GM12875 (cell line): ENCODE measurements at regions not wholly inside any gene's neighbourhood (a gene's known extent, or its start where the extent isn't known, plus 50 kb on each side); places are given as distances from the start of the nearest gene placed in this dataset.

ENCODE experiments used
- H3K4me3 ChIP-seq: one replicate; pipeline ENCODE4 v1.5.1; 2011; ENCODE audit warnings: low read depth, low read length, control low read depth
- CTCF ChIP-seq: IDR thresholded peaks from 2 replicates; pipeline ENCODE4 v1.5.1; 2011; ENCODE audit warnings: low read depth, mild to moderate bottlenecking, control low read depth, inconsistent platforms, low read length, moderate library complexity, borderline replicate concordance; ENCODE audit not compliant: insufficient read depth

- no peak overlapping the region for H3K4me3 ChIP-seq
- TF ChIP-seq CTCF = no peak
Observed at GRCh38 chr16:86823888-86824671, 245.7 kb downstream of the FOXL1 start.

- no peak for TF ChIP-seq CTCF
- no peak overlapping the region for H3K4me3 ChIP-seq
Observed at GRCh38 chr16:86824751-86825296, 246.5 kb downstream of the FOXL1 start.

- TF ChIP-seq CTCF = no peak
- H3K4me3 ChIP-seq = no peak overlapping the region
Observed at GRCh38 chr16:86825631-86826030, 247.3 kb downstream of the FOXL1 start.

- H3K4me3 ChIP-seq = no peak overlapping the region
- no peak for TF ChIP-seq CTCF
Observed at GRCh38 chr16:86826941-86827340, 248.6 kb downstream of the FOXL1 start.

- H3K4me3 ChIP-seq = no peak overlapping the region
- no peak for TF ChIP-seq CTCF
Observed at GRCh38 chr16:86827521-86827920, 249.2 kb downstream of the FOXL1 start.

- no peak overlapping the region for H3K4me3 ChIP-seq
- no peak for TF ChIP-seq CTCF
Observed at GRCh38 chr16:86828202-86828601, 249.9 kb downstream of the FOXL1 start.

- TF ChIP-seq CTCF = no peak
- no peak overlapping the region for H3K4me3 ChIP-seq
Observed at GRCh38 chr16:86828653-86829052, 250.3 kb downstream of the FOXL1 start.
